ENCODE measurements at regions not wholly inside any gene's neighbourhood (a gene's known extent, or its start where the extent isn't known, plus 50 kb on each side); places are given as distances from the start of the nearest gene placed in this dataset.
"Not testable (repeated sequence)": the region's sequence is repeated elsewhere in the genome, so short reads cannot be mapped to it uniquely, and the experiment has no call there.

DNA sequence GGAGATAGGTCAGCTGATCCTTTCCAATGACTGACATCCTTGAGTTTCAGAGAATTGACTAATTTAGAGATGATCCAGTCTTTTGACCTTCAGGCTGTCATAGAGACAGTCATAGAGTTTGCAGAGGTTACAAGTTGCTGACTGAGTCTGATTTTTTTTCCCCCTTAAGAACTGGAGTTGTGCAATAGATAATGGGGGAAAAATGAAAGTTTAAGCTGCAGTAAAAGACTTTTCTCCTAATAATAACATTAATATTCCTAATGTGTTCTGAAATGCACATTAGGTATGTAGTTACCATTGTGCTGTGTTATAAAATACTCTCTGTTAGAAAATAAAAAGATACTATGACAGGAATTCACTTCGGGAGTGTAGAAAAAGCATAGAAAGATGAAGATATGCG, 876.9 kb upstream of the RAG2 start:
- no peak for DNase-seq

DNA sequence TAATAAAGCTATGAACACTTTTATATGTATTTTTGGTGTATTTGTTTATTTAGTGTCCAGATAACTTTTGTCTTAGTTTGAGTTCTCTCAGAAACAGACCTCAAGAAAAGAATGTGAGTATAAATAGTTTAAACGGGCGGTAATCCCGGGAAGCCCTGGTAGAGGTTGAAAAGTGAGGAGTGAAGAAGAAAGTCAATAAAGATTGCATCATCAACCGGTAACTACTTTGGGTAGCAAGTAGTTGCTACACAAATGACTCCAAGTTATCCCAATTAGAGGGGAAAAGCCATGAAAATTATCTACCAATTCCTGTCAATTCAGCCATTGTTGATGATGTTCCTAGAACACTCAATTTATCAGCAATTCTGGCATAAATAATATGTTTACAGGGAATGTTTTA, 870.3 kb upstream of the RAG2 start:
- DNase-seq: no peak

GRCh38 chr11:37465221-37465620, 867.2 kb upstream of the RAG2 start:
- no peak for DNase-seq

GRCh38 chr11:37459456-37459855, 861.4 kb upstream of the RAG2 start:
- no peak for DNase-seq

GRCh38 chr11:37456746-37457145, 858.7 kb upstream of the RAG2 start:
- DNase-seq: no peak

GRCh38 chr11:37451903-37452302, 853.9 kb upstream of the RAG2 start:
- no peak for DNase-seq

- DNase-seq: no peak
These were observed 852.6 kb upstream of the RAG2 start for GRCh38 chr11:37450613-37451012.

GRCh38 chr11:37449146-37449545, 851.1 kb upstream of the RAG2 start:
- DNase-seq: no peak

DNA sequence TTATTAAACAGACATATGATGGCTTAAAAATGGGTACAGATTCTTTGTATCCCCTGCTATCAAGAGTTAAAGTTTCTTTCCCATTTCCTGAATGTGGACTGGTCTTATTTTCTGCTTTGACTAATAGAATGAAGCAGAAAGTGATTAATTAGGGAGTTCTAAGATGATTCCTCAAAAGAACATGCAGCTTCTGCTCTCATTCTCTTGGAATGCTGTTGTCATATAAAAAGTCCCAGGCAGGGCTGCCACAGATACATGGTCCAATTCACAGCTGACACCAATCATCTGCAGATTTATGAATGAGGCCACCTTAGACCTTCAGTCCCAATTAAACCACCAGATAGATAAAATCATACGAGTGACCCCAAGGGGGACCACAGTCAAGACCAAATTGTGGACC, 844.5 kb upstream of the RAG2 start:
- no peak for DNase-seq

GRCh38 chr11:37431633-37432230, 833.7 kb upstream of the RAG2 start:
- not testable (repeated sequence) for DNase-seq

- DNase-seq: not testable (repeated sequence)
These were observed 833.1 kb upstream of the RAG2 start for GRCh38 chr11:37430966-37431632.

DNA sequence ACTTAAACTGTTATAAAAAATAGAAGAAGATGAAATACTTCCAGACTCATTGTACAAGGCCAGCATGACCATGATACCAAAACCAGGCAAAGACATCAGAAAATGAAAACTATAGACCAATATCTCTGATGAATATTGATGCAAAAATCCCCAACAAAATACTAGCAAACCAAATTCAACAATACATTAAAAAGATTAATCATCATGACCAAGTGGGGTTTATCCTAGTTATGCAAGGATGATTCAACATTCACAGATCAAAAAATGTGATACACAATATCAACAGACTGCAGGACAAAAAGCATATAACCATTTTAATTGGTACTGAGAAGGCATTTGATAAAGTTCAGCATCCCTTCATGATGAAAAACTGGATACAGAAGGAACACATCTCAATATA, 824.5 kb upstream of the RAG2 start:
- no peak for DNase-seq

DNA sequence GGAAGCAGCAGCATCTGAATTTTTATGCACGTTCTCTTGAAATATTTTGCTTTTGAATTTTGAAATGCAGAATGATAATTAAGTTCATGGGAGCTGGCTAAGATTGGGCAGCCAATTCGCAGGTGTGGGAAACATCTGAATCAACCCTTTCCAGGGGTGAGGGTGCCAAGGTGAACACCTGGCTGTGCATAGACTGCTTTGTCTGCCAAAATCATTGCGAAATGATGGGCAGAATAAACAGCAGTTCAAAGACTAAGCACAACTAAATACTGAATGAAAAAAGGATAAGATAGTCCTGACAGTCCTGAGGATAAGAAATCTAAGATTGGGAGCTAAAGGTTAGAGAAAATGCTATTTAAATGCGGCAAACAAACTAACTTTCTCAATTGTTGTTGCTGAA, 813.3 kb upstream of the RAG2 start:
- no peak for DNase-seq

- no peak for DNase-seq
These were observed 811.1 kb upstream of the RAG2 start for GRCh38 chr11:37409124-37409523.

GRCh38 chr11:37407461-37407860, 809.4 kb upstream of the RAG2 start:
- DNase-seq: no peak

DNA sequence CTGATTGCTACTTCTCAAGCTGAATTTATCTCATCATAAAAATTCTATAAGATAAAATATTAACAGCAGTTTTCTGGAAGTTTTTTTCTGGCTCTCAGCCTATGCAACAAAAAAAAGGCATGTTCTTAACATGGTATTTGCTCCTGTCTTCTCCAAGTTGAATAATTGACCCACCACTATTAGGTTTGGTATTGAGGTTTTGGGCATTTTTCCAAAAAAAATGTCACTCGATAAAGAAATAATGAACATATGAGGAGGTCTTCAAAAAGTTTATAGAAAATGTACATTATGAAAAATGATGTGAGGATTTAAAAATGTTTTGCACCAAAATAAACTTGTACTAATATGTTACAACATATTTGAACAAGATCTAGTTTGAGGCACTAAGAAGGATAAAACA, 808.6 kb upstream of the RAG2 start:
- no peak for DNase-seq

GRCh38 chr11:37404231-37404630, 806.2 kb upstream of the RAG2 start:
- DNase-seq: no peak

DNA sequence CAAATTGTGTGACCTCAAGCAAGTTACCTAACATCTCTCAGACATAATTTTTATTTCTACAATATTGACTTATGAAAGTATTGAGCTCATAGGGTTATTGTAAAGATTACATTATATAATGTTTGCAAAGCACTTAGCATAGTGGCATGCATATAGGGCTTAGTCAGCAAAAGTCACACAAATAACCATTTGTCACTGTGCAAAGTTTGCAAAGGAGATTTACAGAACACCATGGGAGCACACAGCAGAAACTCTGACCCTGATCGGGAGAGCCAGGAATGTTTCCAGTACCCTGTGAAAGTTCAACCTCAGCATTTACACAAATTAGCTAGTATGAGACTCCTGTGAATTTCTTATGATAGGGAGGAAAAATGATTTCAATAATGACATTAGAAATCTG, 804.6 kb upstream of the RAG2 start:
- no peak for DNase-seq

GRCh38 chr11:37394236-37394870, 796.3 kb upstream of the RAG2 start:
- no peak for DNase-seq

DNA sequence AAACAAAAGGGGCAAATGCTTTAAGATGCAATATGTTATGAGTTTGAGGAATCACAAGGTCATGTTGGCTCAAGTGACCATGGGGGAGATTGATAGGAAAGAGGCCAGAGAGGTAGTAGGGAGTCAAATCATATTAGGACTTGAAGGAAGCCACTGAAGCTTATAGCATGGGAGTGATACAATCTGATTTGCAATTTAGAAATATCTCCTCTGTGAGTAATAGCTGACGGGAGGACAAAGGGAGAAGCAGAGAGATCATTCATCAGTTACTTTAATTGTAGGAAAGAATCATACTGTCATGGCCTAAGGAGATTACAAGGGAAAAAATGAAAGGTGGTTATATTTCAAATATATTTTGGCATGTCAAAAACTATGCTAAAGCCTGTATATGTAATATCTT, 793.6 kb upstream of the RAG2 start:
- DNase-seq: no peak

- no peak for DNase-seq
These were observed 792.6 kb upstream of the RAG2 start for GRCh38 chr11:37390576-37391083.

DNA sequence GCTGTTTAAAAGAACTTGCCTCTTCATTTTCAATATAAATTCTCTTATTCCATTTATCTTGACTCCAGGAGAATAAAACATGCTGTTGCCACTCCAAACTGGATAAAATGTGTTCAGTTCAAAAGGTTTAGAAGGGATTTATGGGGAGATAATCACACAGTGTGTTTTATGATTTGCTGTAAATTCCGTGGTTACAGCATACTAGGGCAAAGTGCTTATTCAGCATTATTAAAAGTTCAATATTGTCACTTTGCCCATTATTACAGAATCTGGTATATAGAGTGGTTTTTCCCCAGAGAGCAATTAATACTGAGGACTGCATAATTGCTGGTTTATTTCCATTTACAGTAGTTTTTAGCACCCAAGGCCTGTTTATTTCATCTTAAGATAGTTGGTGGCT, 780.9 kb upstream of the RAG2 start:
- DNase-seq: no peak

GRCh38 chr11:37372667-37373066, 774.6 kb upstream of the RAG2 start:
- no peak for DNase-seq

DNA sequence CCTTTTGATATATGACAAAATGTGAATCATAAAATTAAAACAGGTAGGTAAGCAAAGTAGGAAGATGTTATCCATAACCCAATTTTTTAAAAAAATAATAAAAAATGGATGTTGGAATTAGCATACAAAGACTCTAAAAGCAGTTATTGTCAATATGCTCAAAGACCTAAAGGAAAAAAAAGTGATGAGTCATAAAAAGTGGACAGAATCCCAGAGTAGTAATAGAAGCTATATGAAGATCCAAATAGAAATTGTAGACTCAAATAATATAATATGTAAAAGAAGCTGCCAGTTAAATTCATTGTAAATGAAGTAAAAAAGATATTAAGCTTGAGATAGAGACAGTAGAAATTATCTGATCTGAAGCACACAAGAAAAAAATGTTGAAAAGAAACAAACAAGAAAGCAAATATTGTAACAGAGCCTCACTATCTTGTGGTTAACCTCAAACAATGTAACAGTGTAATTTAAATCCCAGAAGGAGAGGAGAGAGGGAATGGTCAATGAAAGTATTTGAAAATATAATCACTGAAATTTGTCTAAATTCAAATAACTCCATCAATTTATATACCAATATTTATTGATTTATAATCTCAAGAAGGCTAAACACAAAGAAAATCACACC, 773.4 kb upstream of the RAG2 start:
- DNase-seq: no peak

Data from DMS79 (cell line).